PC-9 (cell line): ENCODE measurements at regions not wholly inside any gene's neighbourhood (a gene's known extent, or its start where the extent isn't known, plus 50 kb on each side); places are given as distances from the start of the nearest gene placed in this dataset.

Source experiments
- BruUV-seq: library from RNA; stranded (reverse); fragments of 400-500 nt; replicated peaks from 2 replicates; lab custom pipeline; 2021; lab: Mats Ljungman, UMichigan
- CTCF ChIA-PET: fragments of 300-600 bp; sonication (Branson Sonifier 250); formaldehyde crosslinking; loops from one replicate; lab custom pipeline; 2022; ENCODE audit warnings: antibody characterized with exemption; lab: Charles Lee
- POLR2A ChIA-PET: fragments of 300-600 bp; sonication (Branson Sonifier 250); formaldehyde crosslinking; loops from one replicate; lab custom pipeline; 2022; ENCODE audit warnings: antibody characterized with exemption; ENCODE audit not compliant: unreplicated experiment; lab: Charles Lee
- DNase-seq, 2 experiments: peaks; one replicate each; pipeline versions ENCODE4 v3.0.0 to v3.0.0-alpha.2; 2015 to 2022; ENCODE audit warnings: mixed read lengths in 1 of 2
- H2AFZ ChIP-seq: fragments of 200-600 bp; sonication (generic); 2 replicates; pipeline ENCODE4 v1.8.1; 2017; ENCODE audit warnings: antibody characterized with exemption
- H3F3A ChIP-seq: fragments of 200-600 bp; sonication (generic); 2 replicates; pipeline ENCODE4 v1.8.1; 2017; ENCODE audit warnings: antibody characterized with exemption, mild to moderate bottlenecking, low read depth; ENCODE audit not compliant: insufficient read depth
- H3K27ac ChIP-seq: fragments of 200-600 bp; sonication (generic); 2 replicates; pipeline ENCODE4 v1.6.1; 2016; ENCODE audit warnings: mixed run types
- H3K27me3 ChIP-seq: fragments of 200-600 bp; sonication (generic); 2 replicates; pipeline ENCODE4 v1.6.1; 2016; ENCODE audit warnings: low read depth, mixed run types; ENCODE audit not compliant: insufficient read depth
- H3K36me3 ChIP-seq: fragments of 200-600 bp; sonication (generic); 2 replicates; pipeline ENCODE4 v1.6.1; 2016; ENCODE audit warnings: low read depth, mixed run types
- H3K4me1 ChIP-seq: fragments of 200-600 bp; sonication (generic); replicated peaks from 2 replicates; pipeline ENCODE4 v1.6.1; 2016; ENCODE audit warnings: mixed run types; ENCODE audit not compliant: insufficient read depth
- H3K4me2 ChIP-seq: fragments of 200-600 bp; sonication (generic); 2 replicates; pipeline ENCODE4 v1.6.1; 2017; ENCODE audit warnings: mixed run types
- H3K4me3 ChIP-seq: fragments of 200-600 bp; sonication (generic); 2 replicates; pipeline ENCODE4 v1.6.1; 2016; ENCODE audit warnings: mixed run types
- H3K79me2 ChIP-seq: fragments of 200-600 bp; sonication (generic); 2 replicates; pipeline ENCODE4 v1.6.1; 2017; ENCODE audit warnings: low read depth, mixed run types
- H3K9me2 ChIP-seq: fragments of 200-600 bp; sonication (generic); 2 replicates; pipeline ENCODE4 v1.8.1; 2017; ENCODE audit warnings: mild to moderate bottlenecking; ENCODE audit not compliant: insufficient read depth
- H3K9me3 ChIP-seq: fragments of 200-600 bp; sonication (generic); 2 replicates; pipeline ENCODE4 v1.8.1; 2016; ENCODE audit warnings: low read depth; ENCODE audit not compliant: insufficient read depth
- H4K20me1 ChIP-seq: fragments of 200-600 bp; sonication (generic); 2 replicates; pipeline ENCODE4 v1.8.1; 2017; ENCODE audit not compliant: insufficient read depth
- EZH2 ChIP-seq: fragments of 200-600 bp; sonication (generic); IDR thresholded peaks from 2 replicates; pipeline ENCODE4 v1.8.0; 2017; ENCODE audit warnings: antibody characterized with exemption, low read depth
- intact Hi-C: fragments of 100-400 bp; cut with micrococcal nuclease; formaldehyde crosslinking; loops from one replicate; pipeline ENCODE4 v1.10.0; 2022; ENCODE audit not compliant: unreplicated experiment
- TF ChIP-seq, protein P1 (sequence below): fragments of 200-600 bp; sonication (generic); conservative IDR thresholded peaks from 2 replicates; pipeline ENCODE4 v1.6.1; 2017; ENCODE audit warnings: mixed run types, antibody characterized with exemption, mild to moderate bottlenecking, moderate library complexity

DNA sequence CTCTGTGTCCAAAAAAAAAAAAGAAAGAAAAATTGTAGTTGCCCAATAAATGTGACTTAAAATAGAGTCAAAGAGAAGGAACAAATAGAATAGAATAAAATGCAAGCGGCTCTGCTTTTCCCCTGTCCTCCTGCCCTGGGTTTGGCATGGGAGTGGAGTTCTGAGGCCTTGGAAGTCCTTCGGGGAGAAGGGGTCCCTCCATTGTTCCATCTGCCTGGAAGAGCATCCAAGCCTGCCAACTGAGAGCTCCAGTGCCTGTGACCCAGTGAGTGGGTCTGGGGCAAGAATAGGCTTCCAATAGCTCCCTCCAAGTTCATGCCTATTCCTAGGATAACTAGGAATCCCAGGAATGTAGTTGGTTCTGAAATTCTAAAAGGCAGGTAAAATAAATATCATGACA, 321.4 kb downstream of the MYCN start:
- no peaks in the 10 kb centered on the region for H4K20me1 ChIP-seq
- no peak for DNase-seq
- no peak overlapping the region for H3K4me3 ChIP-seq
- no peaks in the 10 kb centered on the region for H3K9me3 ChIP-seq
- no peaks in the 10 kb centered on the region for H3K79me2 ChIP-seq
- no peaks in the 10 kb centered on the region for H3F3A ChIP-seq
- ChIA-PET POLR2A (no interaction called here), CTCF (no interaction called here)
- no TSS peak for BruUV-seq
- H2AFZ ChIP-seq = no peak overlapping the region
- no peaks in the 10 kb centered on the region for H3K9me2 ChIP-seq
- no peak overlapping the region for H3K4me2 ChIP-seq
- TF ChIP-seq, protein P1, sequence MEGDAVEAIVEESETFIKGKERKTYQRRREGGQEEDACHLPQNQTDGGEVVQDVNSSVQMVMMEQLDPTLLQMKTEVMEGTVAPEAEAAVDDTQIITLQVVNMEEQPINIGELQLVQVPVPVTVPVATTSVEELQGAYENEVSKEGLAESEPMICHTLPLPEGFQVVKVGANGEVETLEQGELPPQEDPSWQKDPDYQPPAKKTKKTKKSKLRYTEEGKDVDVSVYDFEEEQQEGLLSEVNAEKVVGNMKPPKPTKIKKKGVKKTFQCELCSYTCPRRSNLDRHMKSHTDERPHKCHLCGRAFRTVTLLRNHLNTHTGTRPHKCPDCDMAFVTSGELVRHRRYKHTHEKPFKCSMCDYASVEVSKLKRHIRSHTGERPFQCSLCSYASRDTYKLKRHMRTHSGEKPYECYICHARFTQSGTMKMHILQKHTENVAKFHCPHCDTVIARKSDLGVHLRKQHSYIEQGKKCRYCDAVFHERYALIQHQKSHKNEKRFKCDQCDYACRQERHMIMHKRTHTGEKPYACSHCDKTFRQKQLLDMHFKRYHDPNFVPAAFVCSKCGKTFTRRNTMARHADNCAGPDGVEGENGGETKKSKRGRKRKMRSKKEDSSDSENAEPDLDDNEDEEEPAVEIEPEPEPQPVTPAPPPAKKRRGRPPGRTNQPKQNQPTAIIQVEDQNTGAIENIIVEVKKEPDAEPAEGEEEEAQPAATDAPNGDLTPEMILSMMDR = no peak
- TF ChIP-seq EZH2 = no peak
- no peak overlapping the region for H3K27ac ChIP-seq
- H3K27me3 ChIP-seq = peaks cover 40% of the 10 kb centered on the region; the same call in 1 of the 2 replicates
- H3K4me1 ChIP-seq = no peaks in the 10 kb centered on the region
- intact Hi-C loops = no loop called here
- H3K36me3 ChIP-seq = no peaks in the 10 kb centered on the region

DNA sequence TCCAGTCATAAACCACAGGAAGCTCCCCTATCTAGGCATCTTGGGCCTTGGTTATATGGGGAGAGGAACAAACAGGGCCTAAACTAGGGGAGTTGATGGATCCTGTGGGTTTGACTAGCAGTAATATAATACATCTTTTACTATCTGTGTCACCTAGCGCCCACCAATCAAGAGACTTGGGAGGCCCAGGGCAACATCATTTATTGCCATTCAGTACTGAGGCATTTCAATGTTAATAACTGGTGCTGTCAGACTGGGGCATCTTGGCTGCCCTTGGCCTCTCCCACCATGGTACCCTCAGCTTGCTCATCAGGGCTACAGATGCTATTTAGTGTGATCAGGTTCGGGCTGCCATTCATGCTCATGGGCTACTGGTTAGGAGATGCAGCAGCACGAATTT, 320.7 kb downstream of the MYCN start:
- H3K9me2 ChIP-seq = no peaks in the 10 kb centered on the region
- no peak overlapping the region for H3K27ac ChIP-seq
- H3K36me3 ChIP-seq = no peaks in the 10 kb centered on the region
- H2AFZ ChIP-seq = no peak overlapping the region
- no peaks in the 10 kb centered on the region for H3K79me2 ChIP-seq
- intact Hi-C loops = no loop called here
- ChIA-PET CTCF (no interaction called here), POLR2A (no interaction called here)
- no peak overlapping the region for H3K4me3 ChIP-seq
- peaks cover 40% of the 10 kb centered on the region; the same call in 1 of the 2 replicates for H3K27me3 ChIP-seq
- H3K4me2 ChIP-seq = no peak overlapping the region
- H3F3A ChIP-seq = no peaks in the 10 kb centered on the region
- H4K20me1 ChIP-seq = no peaks in the 10 kb centered on the region
- no peaks in the 10 kb centered on the region for H3K9me3 ChIP-seq
- no peak for DNase-seq
- TF ChIP-seq EZH2 = no peak
- TF ChIP-seq, protein P1 = no peak
- H3K4me1 ChIP-seq = no peaks in the 10 kb centered on the region
- no TSS peak for BruUV-seq

DNA sequence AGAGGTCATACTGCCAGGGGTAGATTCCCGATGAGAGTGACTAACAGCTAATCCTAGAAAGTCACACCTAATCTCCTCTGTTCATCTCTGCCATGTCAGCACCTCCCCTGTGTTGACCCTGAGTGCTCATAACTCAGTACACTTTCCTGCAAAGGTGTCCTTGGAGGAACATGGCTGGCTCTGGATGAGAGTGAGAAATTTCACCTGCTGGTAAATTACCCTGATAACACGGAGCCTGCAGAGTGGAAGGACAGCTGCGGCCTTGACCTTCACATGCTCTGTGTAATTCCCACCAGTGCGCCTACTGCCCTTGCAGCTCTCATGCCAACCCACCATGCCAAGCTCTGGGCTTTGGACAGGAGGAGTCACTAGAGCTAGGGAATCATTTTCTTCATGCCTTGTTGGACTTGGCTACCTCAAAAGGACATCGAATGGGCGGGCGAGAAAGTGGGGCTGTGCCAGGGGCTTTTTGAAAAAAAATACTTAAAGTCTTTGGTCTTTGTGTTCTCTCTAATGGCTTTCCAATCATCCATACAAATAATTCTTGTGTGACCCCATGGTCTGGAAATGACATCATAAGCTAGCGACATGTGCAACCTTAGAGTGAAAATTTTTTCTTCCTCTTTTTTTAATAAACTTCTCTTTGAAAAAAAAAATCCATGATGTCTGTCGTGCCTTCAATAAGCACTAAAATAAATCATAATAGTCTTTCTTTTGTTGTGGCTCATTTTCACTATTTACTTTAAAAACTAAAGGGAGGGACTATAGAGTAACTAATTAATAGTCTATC, 319.9 kb downstream of the MYCN start:
- Histone ChIP-seq H3K4me2 (no peak overlapping the region), H2AFZ (no peak overlapping the region), H3K27me3 (peaks cover 40% of the 10 kb centered on the region; the same call in 1 of the 2 replicates), H4K20me1 (no peaks in the 10 kb centered on the region), H3F3A (no peaks in the 10 kb centered on the region), H3K9me2 (no peaks in the 10 kb centered on the region), H3K4me3 (no peak overlapping the region), H3K9me3 (no peaks in the 10 kb centered on the region), H3K36me3 (no peaks in the 10 kb centered on the region), H3K4me1 (no peaks in the 10 kb centered on the region), H3K79me2 (no peaks in the 10 kb centered on the region), H3K27ac (no peak overlapping the region)
- ChIA-PET POLR2A (no interaction called here), CTCF (no interaction called here)
- DNase-seq = no peak
- BruUV-seq = no TSS peak
- TF ChIP-seq, protein P1 = no peak
- no peak for TF ChIP-seq EZH2
- intact Hi-C loops = no loop called here
